Endothelial cell (in vitro differentiated cells): ENCODE measurements at regions not wholly inside any gene's neighbourhood (a gene's known extent, or its start where the extent isn't known, plus 50 kb on each side); places are given as distances from the start of the nearest gene placed in this dataset.

ENCODE experiments used
- DNase-seq: peaks from one replicate; pipeline ENCODE4 v3.0.0; 2021; ENCODE audit warnings: low spot score
- H3K27ac Mint-ChIP-seq: one replicate; pipeline ENCODE4 v1.8.0; 2021; ENCODE audit warnings: mixed read lengths, inconsistent platforms; ENCODE audit not compliant: unreplicated experiment
- H3K27me3 Mint-ChIP-seq: one replicate; pipeline ENCODE4 v1.8.0; 2021; ENCODE audit warnings: mild to moderate bottlenecking, moderate library complexity, mixed read lengths, inconsistent platforms; ENCODE audit not compliant: unreplicated experiment
- H3K36me3 Mint-ChIP-seq: one replicate; pipeline ENCODE4 v1.8.0; 2021; ENCODE audit warnings: mild to moderate bottlenecking, low read depth, mixed read lengths, inconsistent platforms; ENCODE audit not compliant: unreplicated experiment
- H3K4me1 Mint-ChIP-seq: one replicate; pipeline ENCODE4 v1.8.0; 2021; ENCODE audit warnings: mild to moderate bottlenecking, mixed read lengths, inconsistent platforms; ENCODE audit not compliant: unreplicated experiment
- H3K4me3 Mint-ChIP-seq: one replicate; pipeline ENCODE4 v1.8.0; 2021; ENCODE audit warnings: mild to moderate bottlenecking, mixed read lengths, inconsistent platforms; ENCODE audit not compliant: unreplicated experiment
- H3K9me3 Mint-ChIP-seq: one replicate; pipeline ENCODE4 v1.8.0; 2021; ENCODE audit warnings: mixed read lengths, inconsistent platforms; ENCODE audit not compliant: unreplicated experiment
- CTCF ChIP-seq: fragments of 200-600 bp; sonication (generic); IDR thresholded peaks from one replicate; pipeline ENCODE4 v1.5.0; 2021; ENCODE audit warnings: antibody characterized with exemption; ENCODE audit not compliant: unreplicated experiment

- no peak for DNase-seq
- H3K36me3 Mint-ChIP-seq: no peaks in the 10 kb centered on the region
- no peaks in the 10 kb centered on the region for H3K27me3 Mint-ChIP-seq
- H3K9me3 Mint-ChIP-seq: no peaks in the 10 kb centered on the region
- no peaks in the 10 kb centered on the region for H3K4me1 Mint-ChIP-seq
- no peak for TF ChIP-seq CTCF
- H3K27ac Mint-ChIP-seq: no peak overlapping the region
- no peak overlapping the region for H3K4me3 Mint-ChIP-seq
Measured at GRCh38 chr13:62631619-62632018, 1216.0 kb upstream of the PCDH20 start.

- no peaks in the 10 kb centered on the region for H3K4me1 Mint-ChIP-seq
- no peak for TF ChIP-seq CTCF
- DNase-seq: no peak
Measured at GRCh38 chr13:62631124-62631523, 1215.5 kb upstream of the PCDH20 start.

GRCh38 chr13:62629618-62630017 lies 1214.0 kb upstream of the PCDH20 start:
- no peak for DNase-seq
- no peaks in the 10 kb centered on the region for H3K9me3 Mint-ChIP-seq
- no peaks in the 10 kb centered on the region for H3K4me1 Mint-ChIP-seq
- no peaks in the 10 kb centered on the region for H3K36me3 Mint-ChIP-seq
- no peak for TF ChIP-seq CTCF
- no peak overlapping the region for H3K27ac Mint-ChIP-seq
- H3K27me3 Mint-ChIP-seq: no peaks in the 10 kb centered on the region
- H3K4me3 Mint-ChIP-seq: no peak overlapping the region

More at GRCh38 chr13:62631124-62631523, 1215.5 kb upstream of the PCDH20 start:
- Mint-ChIP-seq H3K9me3 (no peaks in the 10 kb centered on the region), H3K4me3 (no peak overlapping the region), H3K36me3 (no peaks in the 10 kb centered on the region), H3K27me3 (no peaks in the 10 kb centered on the region), H3K27ac (no peak overlapping the region)

- Mint-ChIP-seq H3K27ac (no peak overlapping the region), H3K4me1 (no peaks in the 10 kb centered on the region), H3K4me3 (no peak overlapping the region), H3K36me3 (no peaks in the 10 kb centered on the region), H3K27me3 (no peaks in the 10 kb centered on the region), H3K9me3 (no peaks in the 10 kb centered on the region)
- no peak for TF ChIP-seq CTCF
- no peak for DNase-seq
Measured at GRCh38 chr13:62627226-62627625, 1211.6 kb upstream of the PCDH20 start.

- H3K4me3 Mint-ChIP-seq: no peak overlapping the region
- H3K36me3 Mint-ChIP-seq: no peaks in the 10 kb centered on the region
- DNase-seq: no peak
- no peaks in the 10 kb centered on the region for H3K27me3 Mint-ChIP-seq
- TF ChIP-seq CTCF: peak; percentile 50
- H3K4me1 Mint-ChIP-seq: no peaks in the 10 kb centered on the region
- no peak overlapping the region for H3K27ac Mint-ChIP-seq
- no peaks in the 10 kb centered on the region for H3K9me3 Mint-ChIP-seq
Measured at GRCh38 chr13:62626771-62627170, 1211.1 kb upstream of the PCDH20 start.
